NCI-H526 (cell line): ENCODE measurements at regions not wholly inside any gene's neighbourhood (a gene's known extent, or its start where the extent isn't known, plus 50 kb on each side); places are given as distances from the start of the nearest gene placed in this dataset.
A peak's percentile ranks its signal among the peaks of the same experiment; 100 is the strongest.
"Not testable (repeated sequence)": the region's sequence is repeated elsewhere in the genome, so short reads cannot be mapped to it uniquely, and the experiment has no call there.

Source experiments
- DNase-seq, 2 experiments: peaks; one replicate each; lab custom pipeline; 2025; lab: John Stamatoyannopoulos, UW

GRCh38 chr6:49097664-49098063, 365.4 kb downstream of the MMUT start:
- not testable (repeated sequence) for DNase-seq

DNA sequence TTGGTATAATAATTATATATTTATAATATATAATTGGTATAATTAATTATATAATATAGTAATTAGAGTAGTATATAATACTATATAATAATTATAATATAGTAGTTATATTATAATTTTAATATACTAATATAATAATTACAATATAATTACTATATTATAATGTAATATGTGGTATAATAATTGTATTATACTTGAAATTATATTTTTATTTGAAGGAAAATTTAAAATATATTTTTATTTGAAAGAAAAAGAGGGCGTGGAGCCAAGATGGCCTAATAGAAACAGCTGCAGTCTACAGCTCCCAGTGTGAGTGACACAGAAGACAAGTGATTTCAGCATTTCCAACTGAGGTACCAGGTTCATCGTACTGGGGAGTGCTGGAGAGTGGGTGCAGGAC, 365.9 kb downstream of the MMUT start:
- no peak for DNase-seq

GRCh38 chr6:49088631-49089030, 374.4 kb downstream of the MMUT start:
- DNase-seq = no peak

GRCh38 chr6:49087369-49087768, 375.7 kb downstream of the MMUT start:
- no peak for DNase-seq

- no peak for DNase-seq
These were observed 380.4 kb downstream of the MMUT start for GRCh38 chr6:49082611-49083010.

- no peak for DNase-seq
These were observed 390.0 kb downstream of the MMUT start for GRCh38 chr6:49072885-49073620.

DNA sequence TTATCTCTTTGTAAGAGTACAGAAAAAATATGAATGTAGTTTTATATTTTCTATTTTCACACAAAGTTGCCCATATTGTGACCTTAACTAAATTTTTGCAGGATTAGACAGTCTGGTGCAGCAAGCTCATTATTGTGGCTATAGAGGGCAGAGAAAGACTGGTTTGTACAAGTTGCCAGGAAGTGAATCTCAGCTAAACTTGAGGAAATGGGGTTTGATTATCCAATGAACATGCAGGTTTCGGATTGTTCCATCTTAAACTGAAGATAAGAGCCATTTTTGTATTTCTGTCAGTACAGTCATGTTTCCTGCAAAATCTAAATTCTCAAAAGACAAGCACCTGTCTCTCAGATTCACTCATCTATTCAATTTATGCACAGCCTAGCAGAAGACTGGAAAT, 390.9 kb downstream of the MMUT start:
- no peak for DNase-seq

GRCh38 chr6:49070411-49070810, 392.6 kb downstream of the MMUT start:
- no peak for DNase-seq

DNA sequence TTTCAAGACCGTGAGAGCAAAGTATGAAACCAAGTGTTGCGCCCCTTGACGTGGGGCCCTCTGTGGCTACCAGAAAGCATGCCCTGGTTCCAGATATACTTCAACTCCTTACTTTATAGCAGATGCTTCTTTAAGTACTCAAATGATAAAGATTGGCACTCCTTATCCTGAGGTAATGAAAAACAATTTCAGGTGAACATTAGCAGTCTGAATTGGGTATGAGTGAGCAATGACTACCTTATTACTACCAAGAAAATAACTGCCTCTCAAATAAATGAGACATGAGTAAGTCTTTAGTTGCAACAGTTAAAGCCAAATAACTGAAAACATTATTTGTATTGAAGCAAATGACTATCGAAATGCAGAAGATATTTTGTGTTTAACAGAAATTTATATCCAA, 408.7 kb downstream of the MMUT start:
- no peak for DNase-seq

- no peak for DNase-seq
These were observed 410.2 kb downstream of the MMUT start for GRCh38 chr6:49052901-49053300.

DNA sequence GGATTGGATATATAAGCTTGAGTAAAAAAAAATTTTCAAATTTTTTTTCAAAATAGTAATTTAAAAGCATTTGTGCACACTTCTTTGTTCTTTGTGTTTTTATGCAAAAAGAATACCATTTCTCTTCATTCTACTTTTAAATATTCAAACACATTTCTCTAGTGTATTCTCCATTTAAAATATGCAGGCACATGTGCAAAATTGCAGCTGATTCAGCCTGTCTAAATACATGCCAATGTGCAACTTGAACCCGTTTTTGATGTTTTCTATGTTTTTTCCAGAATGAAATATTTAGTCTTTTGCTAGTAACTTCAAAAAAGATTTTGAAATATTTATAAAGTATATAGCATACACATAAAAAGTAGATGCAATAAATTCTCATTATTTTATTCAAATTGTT, 411.8 kb downstream of the MMUT start:
- no peak for DNase-seq

DNA sequence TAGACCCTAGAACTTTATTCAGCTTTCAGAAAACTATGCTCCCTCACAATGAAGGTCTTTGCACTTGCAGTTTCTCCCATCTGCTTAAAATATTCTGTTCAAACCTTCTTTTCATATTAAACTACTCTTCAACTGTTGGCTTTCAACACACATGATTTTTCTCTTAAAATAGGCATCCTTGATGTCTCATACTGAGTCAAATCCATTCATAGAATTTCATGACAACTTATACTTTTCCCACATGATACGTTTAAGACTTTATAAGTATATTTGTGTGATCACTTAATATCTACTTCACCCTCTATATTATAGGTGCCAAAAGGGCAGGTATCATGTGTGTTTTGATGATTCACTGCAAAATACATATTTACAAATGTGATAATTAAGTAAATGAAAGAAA, 412.5 kb downstream of the MMUT start:
- DNase-seq = no peak

GRCh38 chr6:49038294-49038822, 424.7 kb downstream of the MMUT start:
- peak; percentile 41 to 56 for DNase-seq

- no peak for DNase-seq
These were observed 432.6 kb downstream of the MMUT start for GRCh38 chr6:49030251-49031020.

GRCh38 chr6:49027644-49028043, 435.4 kb downstream of the MMUT start:
- no peak for DNase-seq

DNA sequence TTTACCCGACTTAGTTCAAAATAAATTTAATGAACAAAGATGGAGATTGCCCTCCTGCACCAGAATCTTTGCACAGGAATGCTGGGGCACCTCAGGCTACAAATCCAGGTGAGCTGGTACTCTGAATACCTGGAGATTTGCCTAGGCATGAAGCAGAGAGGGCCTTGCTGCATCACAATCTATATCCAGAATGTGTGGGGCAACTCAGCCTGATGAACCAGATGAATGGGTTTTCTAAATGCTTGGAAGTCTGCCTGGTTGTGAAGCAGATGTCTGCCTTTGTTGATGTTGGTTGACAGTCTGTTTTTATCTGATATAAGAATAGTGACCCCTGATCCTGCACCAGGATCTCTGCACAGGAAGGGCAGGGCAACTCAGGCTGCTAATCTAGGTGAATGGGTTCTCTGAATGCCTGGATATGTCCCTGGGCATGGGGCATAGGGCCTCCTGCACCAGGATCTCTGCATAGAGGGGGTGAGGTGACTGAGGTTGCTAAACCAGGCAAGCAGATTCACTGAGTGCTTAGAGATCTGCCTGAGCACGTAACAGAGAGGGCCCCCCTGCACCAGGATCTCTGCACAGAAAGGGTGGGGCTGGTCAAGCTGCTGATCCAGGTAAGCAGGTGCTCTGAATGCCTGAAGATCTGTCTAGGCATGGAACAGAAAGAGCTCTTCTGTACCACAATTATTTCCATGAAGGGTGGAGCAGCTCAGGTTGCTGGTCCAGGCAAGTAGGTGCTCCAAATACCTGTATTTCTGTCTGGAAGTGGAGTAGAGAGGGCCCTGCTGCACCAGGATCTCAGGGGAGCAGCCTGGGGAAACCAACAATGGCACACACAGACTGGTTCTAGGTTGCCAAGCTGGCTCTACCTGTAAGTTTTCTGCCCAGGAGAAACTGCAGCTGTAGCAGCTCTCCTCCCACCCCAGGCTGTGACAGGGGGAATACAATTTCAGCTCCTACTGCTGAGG, 437.5 kb downstream of the MMUT start:
- no peak for DNase-seq

- no peak for DNase-seq
These were observed 458.3 kb downstream of the MMUT start for GRCh38 chr6:49004801-49005200.

GRCh38 chr6:49003348-49003747, 459.7 kb downstream of the MMUT start:
- no peak for DNase-seq

DNA sequence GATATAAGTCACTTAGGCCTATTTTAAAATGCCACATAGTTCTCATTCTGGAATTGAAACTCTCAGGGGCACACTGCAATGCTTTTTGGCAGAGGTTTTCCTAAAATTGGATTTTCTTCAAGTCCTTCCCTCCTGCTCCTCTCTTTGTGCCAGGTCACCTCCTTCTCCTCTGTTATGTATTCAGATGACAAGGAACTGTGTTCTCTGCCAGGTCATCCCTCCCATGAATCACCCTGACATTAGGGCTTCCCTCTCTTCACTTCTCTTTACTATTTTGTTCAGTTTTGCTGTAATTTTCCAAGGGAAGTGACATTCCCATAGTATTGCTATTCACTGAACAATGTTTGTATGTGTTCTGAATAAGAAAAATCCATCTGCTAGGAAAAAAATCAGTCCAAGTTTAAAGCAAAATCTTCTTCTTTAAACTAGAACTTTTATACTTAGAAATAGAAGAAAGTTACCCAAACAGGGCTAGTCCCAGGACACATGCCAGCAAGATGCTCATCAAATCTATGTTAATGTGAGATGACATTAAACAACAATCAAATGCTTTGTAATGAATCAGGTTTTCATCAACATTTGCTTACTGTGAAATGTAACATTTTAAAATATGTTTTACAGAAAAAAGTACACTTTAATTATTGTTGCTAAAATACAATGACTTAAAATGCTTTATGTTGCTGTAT, 461.1 kb downstream of the MMUT start:
- DNase-seq = no peak

DNA sequence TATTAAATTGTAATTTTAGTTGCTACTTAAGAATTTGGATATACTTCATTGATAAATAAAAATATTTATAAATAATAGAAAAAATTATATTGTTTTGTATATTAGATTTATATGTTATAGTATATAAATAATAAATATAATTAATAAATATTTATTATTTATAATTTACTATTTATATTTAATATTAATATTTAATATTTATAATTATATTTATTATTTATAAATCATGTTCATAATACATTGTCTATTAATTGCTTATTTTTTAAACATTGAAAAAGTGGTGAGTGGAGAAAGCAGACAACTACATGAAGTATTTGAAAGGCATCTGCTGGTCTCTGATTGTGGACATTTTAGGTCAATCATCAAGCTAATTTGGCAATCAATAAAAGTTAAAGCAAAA, 464.5 kb downstream of the MMUT start:
- DNase-seq = no peak

- DNase-seq = no peak
These were observed 466.5 kb downstream of the MMUT start for GRCh38 chr6:48996461-48997119.
